Mammary epithelial cell (primary cell): ENCODE measurements at regions not wholly inside any gene's neighbourhood (a gene's known extent, or its start where the extent isn't known, plus 50 kb on each side); places are given as distances from the start of the nearest gene placed in this dataset.

ENCODE experiments used
- EZH2 ChIP-seq: IDR thresholded peaks from 2 replicates; pipeline ENCODE4 v1.6.1; 2012; ENCODE audit warnings: low read length, inconsistent platforms, borderline replicate concordance
- TF ChIP-seq, protein P1 (sequence below), 2 donors: IDR thresholded peaks in 1 of 2; conservative IDR thresholded peaks in 1 of 2; 2 replicates each; pipeline ENCODE4 v1.5.1; 2011 to 2012; ENCODE audit warnings: inconsistent platforms in 2 of 2, low read length in 2 of 2, mild to moderate bottlenecking in 2 of 2, control low read depth in 1 of 2, low read depth in 1 of 2; ENCODE audit not compliant: insufficient read depth in 1 of 2; ENCODE audit errors: extremely low read depth in 1 of 2

DNA sequence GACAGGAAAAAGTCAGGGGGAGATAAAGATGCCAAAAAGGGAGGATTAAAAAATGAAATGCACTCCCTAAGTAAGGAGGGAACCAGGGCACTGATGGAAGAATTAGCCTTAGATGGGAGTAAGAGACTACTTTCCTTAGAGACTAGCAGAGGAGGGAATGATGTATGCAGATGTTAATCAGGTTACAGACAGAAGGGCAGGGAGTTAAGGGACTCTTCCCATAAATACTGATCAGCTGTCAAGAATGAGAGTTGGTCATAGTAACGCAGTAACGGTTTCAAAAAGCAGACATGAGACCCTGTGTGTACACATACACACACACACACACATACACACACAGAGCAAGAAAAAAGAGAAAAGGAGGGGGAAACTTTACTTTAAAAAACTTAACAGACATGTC is 93.4 kb downstream of the PHLDA1 start:
- TF ChIP-seq, protein P1, sequence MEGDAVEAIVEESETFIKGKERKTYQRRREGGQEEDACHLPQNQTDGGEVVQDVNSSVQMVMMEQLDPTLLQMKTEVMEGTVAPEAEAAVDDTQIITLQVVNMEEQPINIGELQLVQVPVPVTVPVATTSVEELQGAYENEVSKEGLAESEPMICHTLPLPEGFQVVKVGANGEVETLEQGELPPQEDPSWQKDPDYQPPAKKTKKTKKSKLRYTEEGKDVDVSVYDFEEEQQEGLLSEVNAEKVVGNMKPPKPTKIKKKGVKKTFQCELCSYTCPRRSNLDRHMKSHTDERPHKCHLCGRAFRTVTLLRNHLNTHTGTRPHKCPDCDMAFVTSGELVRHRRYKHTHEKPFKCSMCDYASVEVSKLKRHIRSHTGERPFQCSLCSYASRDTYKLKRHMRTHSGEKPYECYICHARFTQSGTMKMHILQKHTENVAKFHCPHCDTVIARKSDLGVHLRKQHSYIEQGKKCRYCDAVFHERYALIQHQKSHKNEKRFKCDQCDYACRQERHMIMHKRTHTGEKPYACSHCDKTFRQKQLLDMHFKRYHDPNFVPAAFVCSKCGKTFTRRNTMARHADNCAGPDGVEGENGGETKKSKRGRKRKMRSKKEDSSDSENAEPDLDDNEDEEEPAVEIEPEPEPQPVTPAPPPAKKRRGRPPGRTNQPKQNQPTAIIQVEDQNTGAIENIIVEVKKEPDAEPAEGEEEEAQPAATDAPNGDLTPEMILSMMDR (conservative IDR thresholded peaks at IDR 0.05 in 1 of 2, IDR thresholded peaks at IDR 0.05 in 1 of 2; ENCODE audit: extremely low read depth in 1 of 2, insufficient read depth in 1 of 2, low read depth in 1 of 2, low read length in 2 of 2), result no peak
- no peak for TF ChIP-seq EZH2
